HEK293T (cell line): ENCODE measurements at regions not wholly inside any gene's neighbourhood (a gene's known extent, or its start where the extent isn't known, plus 50 kb on each side); places are given as distances from the start of the nearest gene placed in this dataset.

Experiments
- FOXM1 ChIP-seq: fragments of 450-650 bp; IDR thresholded peaks from 2 replicates; pipeline ENCODE4 v1.6.1; 2017; ENCODE audit warnings: mild to moderate bottlenecking, borderline replicate concordance
- TARDBP ChIP-seq: fragments of 450-650 bp; IDR thresholded peaks from 2 replicates; pipeline ENCODE4 v1.6.1; 2016

GRCh38 chr18:24837066-24837465, 376.6 kb downstream of the HRH4 start:
- no peak for TF ChIP-seq TARDBP
- TF ChIP-seq FOXM1 = no peak
